ENCODE measurements at regions not wholly inside any gene's neighbourhood (a gene's known extent, or its start where the extent isn't known, plus 50 kb on each side); places are given as distances from the start of the nearest gene placed in this dataset.

DNA sequence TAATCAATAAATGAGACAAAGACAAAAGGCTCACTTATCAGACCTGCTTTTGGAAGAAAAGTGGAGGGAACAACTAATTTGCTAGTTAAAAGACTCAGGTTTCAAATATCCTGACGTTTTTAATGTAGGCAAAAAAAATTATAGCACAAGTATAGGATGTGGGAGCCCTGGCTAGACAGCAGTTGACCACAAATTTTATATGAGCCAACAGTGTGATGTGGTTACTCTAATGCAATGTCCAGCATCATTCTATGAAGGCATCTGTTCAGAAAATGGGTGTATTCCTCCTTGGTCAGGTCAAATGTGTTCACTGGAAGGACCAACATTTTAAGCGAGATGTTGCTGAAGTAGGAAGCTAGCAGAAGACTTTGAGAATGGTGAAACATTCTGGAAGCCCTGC lies 237.4 kb downstream of the MAP2K6 start:
- TF ChIP-seq, protein P1, sequence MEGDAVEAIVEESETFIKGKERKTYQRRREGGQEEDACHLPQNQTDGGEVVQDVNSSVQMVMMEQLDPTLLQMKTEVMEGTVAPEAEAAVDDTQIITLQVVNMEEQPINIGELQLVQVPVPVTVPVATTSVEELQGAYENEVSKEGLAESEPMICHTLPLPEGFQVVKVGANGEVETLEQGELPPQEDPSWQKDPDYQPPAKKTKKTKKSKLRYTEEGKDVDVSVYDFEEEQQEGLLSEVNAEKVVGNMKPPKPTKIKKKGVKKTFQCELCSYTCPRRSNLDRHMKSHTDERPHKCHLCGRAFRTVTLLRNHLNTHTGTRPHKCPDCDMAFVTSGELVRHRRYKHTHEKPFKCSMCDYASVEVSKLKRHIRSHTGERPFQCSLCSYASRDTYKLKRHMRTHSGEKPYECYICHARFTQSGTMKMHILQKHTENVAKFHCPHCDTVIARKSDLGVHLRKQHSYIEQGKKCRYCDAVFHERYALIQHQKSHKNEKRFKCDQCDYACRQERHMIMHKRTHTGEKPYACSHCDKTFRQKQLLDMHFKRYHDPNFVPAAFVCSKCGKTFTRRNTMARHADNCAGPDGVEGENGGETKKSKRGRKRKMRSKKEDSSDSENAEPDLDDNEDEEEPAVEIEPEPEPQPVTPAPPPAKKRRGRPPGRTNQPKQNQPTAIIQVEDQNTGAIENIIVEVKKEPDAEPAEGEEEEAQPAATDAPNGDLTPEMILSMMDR (IDR thresholded peaks at IDR 0.05) = no peak
- Histone ChIP-seq H3K9me3 (no peaks in the 10 kb centered on the region), H3K36me3 (no peaks in the 10 kb centered on the region), H3K27me3 (no peaks in the 10 kb centered on the region), H3K4me1 (no peaks in the 10 kb centered on the region), H3K27ac (no peak overlapping the region), H3K4me3 (no peak overlapping the region)
- no peak for ATAC-seq
- intact Hi-C loops (cut with DNase I) = no loop called here
- no peak for DNase-seq

DNA sequence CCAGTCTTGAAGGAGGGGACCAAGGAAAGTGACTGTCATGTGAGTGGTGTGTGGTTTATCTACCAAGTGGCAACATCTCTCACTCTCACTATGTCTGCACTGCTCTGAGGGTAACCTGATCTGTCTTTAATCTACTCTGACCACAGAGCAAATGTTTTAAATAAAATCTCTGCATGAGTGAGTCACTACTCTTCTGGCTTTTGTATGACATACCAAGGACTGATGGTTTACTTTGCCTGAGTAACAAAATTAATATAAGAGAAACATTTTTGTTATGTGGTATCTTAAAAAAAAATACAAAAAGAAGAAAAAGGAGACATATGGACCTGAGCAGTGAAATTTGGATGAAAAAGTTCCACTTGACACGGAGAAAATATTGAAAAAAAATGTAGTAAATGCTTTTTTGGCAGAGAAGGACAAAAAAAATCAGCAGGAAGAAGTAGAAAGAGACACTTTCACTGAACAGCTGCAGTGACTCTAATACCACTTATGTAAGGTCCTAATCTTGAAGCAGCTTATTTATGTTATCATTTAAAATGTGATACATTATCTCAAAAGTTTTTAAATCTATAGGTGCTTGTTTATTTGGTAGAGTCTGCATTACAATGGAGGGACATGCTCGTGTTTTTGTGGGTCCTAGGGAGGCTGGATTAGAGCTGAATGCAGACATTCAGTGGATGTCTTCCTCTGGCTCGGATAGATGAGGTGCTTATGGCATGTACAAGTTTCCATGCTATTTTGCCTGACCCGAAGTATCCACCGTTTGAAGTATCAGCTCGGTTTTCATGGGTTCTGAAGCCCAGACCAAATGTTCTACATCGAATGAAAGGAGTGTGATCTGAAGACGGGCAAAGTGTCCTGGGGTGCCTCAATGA lies 240.7 kb downstream of the MAP2K6 start:
- intact Hi-C loops (cut with DNase I) = no loop called here
- DNase-seq (no peak), ATAC-seq (no peak)
- Histone ChIP-seq H3K27ac (no peak overlapping the region), H3K4me3 (no peak overlapping the region), H3K36me3 (no peaks in the 10 kb centered on the region), H3K4me1 (no peaks in the 10 kb centered on the region), H3K9me3 (no peaks in the 10 kb centered on the region), H3K27me3 (no peaks in the 10 kb centered on the region)
- TF ChIP-seq, protein P1 (IDR thresholded peaks at IDR 0.05) = no peak

DNA sequence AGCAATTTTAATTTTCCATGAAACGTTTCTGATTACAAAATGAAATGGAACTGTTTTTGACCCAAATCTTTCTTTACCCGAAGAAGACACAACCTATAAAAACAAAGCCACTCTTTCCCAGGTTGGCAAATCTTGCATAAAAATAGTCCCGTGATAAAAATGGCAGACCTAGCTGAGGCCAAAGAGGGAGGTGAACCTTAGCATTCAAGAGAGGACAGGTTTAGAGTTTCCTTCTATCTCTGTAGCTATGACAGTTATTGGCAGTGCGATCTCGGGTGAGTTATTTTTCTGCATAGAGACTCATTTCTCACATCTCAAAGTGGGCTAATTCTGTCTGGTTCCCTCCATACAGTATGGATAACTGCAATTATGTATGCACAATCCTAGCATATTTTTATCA lies 241.4 kb downstream of the MAP2K6 start:
- intact Hi-C loops (cut with DNase I) = no loop called here
- Histone ChIP-seq H3K4me1 (no peaks in the 10 kb centered on the region), H3K27ac (no peak overlapping the region), H3K36me3 (no peaks in the 10 kb centered on the region), H3K9me3 (no peaks in the 10 kb centered on the region), H3K4me3 (no peak overlapping the region), H3K27me3 (no peaks in the 10 kb centered on the region)
- no peak for ATAC-seq
- TF ChIP-seq, protein P1 (IDR thresholded peaks at IDR 0.05) = no peak
- no peak for DNase-seq

DNA sequence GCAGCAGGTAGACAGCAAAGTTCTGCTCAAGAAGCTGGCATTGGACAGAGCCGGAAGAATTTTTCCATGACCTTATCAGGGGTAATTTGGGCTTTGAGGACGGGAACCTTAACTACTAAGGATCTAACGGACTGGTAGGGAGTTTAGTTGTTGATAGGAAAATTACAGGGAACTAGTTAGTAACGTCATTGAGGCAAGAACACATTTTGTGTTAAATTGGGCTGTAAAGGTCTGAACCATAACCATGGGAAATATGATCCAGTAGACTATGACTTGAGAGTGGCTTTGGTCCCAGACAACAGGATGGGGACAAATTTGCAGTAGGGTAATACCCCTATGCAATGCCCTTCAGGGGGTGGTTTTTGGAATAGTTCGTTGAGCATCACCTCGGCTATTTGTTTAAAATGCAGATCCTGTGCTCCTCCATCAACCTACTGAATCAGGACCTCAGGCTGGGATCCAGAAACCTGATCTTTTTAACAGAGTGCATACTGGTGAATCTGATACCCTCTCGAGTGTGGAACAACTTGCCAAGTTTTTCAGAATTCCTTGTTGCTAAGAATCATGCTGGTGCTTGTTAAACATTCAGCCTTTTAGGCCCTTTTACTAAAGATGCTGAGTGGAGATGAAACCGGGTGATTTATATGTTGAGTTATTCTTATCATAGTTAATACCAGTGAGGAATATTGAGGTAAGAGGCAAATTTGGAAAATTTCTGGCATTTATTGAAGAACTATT lies 255.1 kb downstream of the MAP2K6 start:
- H3K36me3 ChIP-seq = no peaks in the 10 kb centered on the region
- intact Hi-C loops (cut with DNase I) = no loop called here
- ATAC-seq = no peak
- no peaks in the 10 kb centered on the region for H3K9me3 ChIP-seq
- H3K4me1 ChIP-seq = no peaks in the 10 kb centered on the region
- H3K27me3 ChIP-seq = no peaks in the 10 kb centered on the region
- H3K27ac ChIP-seq = no peak overlapping the region
- H3K4me3 ChIP-seq = no peak overlapping the region
- no peak for DNase-seq
- TF ChIP-seq, protein P1 (IDR thresholded peaks at IDR 0.05) = no peak

DNA sequence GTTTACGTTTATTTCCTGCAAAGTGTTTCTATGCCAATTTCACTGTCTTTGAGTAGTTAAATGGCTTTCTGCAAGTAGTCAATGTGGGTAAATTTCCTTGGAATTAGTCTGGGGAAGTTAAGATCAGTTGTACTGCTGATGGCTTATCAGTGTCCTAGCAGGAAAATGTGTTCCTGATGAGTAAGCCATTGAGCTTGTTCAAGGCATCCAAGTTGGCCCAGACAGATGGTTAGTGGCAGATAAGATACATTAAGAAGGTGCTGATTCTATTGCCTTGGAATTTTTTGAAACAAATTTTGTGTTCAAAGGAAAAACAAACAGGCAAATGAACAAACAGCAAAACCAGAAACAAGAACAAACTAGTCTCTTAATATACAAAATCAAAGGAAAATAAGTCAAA lies 258.4 kb downstream of the MAP2K6 start:
- H3K27ac ChIP-seq = no peak overlapping the region
- H3K4me3 ChIP-seq = no peak overlapping the region
- no peak for ATAC-seq
- no peaks in the 10 kb centered on the region for H3K27me3 ChIP-seq
- no peak for DNase-seq
- no peaks in the 10 kb centered on the region for H3K36me3 ChIP-seq
- TF ChIP-seq, protein P1 (IDR thresholded peaks at IDR 0.05) = no peak
- H3K4me1 ChIP-seq = no peaks in the 10 kb centered on the region
- intact Hi-C loops (cut with DNase I) = no loop called here
- no peaks in the 10 kb centered on the region for H3K9me3 ChIP-seq

Data from upper lobe of right lung (tissue), 1 donor.